SIG-M5 (cell line): ENCODE measurements at regions not wholly inside any gene's neighbourhood (a gene's known extent, or its start where the extent isn't known, plus 50 kb on each side); places are given as distances from the start of the nearest gene placed in this dataset.
"Not testable (repeated sequence)": the region's sequence is repeated elsewhere in the genome, so short reads cannot be mapped to it uniquely, and the experiment has no call there.

Experiments
- DNase-seq: peaks from one replicate; lab custom pipeline; 2025; lab: John Stamatoyannopoulos, UW

GRCh38 chr15:47887241-47887800, 170.0 kb downstream of the SEMA6D start:
- DNase-seq, result no peak

DNA sequence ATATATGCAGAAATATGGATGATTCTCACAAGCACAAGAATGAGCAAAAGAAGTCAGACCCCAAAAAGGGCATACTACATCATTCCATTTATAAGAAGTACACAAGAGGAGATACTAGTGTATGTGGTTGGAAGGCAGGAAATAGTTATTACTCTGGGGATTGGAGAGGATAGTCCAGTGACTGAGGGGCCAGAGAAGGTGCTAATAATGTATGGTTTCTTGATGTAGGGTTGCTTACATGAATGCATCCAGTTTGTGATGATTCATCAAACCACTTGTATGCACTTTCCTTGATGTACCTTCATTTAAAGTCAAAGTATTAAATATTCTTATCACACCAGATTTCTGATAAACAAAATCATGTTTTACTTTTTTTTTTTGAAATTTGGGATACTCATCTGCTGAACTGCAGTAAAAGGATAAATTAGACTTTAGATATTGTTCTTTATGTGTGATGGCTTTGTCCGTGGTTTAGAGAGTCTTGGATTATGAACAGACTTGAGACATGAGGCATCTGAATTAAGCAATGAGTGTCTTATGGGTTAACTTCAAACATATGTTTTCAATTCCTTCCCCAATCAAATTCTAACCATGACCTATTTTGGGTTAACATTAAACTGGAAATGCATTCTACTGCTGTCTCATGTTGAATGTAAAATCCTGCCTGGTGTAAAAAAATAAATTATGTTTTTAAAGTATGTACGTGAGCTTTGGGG, 171.2 kb downstream of the SEMA6D start:
- DNase-seq, result no peak

DNA sequence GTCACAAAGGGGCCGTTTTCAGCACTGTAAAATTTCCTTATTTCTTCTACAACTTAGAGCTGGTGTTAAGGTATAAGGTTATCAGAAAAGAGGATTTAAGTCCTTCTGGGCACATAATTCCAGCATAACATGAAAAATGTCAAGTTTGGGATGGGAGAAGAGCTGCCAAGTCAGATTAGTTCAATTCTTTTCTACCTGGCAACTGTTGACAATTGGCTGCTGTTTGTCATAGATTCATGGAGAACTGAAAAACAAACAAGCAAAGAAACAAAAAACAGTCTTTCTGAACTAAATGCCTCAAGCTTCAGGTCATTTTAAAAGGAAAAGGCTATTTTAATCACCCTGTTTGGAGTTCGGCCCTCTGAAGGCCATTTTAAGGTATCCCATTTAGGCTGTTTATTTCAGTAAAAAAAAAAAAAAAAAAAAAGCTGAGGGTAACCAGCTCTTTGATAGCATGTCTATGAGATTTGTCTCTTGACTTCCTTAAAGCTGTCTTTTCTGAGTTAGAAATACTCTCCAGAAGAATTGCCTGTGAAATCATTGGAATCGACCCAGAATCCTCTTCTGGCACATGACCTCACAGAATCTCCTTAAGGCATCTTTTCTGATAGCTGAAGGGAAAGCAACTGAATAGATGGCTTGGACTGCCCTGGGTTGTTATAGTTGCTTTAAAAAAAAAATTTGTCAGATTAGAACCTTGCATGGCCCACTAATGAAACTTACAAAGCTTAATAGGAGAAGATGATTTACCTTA, 173.3 kb downstream of the SEMA6D start:
- DNase-seq, result no peak

DNA sequence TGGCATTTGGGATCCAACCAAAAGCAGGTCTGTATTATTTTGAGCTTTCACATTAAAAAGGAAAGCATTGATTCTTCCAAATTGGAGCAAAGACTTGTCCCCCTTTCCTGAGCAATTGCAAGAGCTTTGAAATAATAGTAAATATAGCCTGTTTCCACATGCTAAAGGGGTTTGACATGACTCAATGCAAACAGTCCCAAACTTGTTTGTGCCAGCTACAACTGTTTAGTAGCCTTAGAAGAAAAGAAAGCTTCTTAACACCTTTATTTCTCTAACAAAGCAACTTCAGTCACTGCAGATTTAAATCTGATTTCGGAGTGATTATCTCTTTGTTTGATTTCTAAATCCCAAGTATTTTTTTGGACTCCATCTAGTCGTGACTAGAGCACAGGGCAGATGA, 180.2 kb downstream of the SEMA6D start:
- no peak for DNase-seq

DNA sequence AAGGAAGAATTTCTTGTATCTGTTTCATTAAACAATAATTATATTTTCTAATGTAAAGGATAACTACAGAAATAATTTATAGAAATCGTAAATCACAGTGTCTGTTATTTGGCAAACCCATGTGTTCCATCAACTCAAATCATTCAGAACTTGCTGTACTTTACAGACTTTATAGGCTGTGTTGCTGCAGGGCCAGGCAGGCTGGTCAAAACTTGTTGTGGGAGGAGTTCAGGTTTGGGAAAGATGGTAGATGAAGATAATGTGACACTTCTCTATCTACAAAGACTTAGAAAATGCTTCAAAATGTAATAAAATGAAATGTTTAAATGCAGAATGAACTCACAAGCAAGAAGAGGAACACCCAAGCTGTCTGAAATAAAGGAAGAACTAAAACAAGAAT, 183.4 kb downstream of the SEMA6D start:
- no peak for DNase-seq

- DNase-seq, result no peak
Observed at GRCh38 chr15:47903368-47903767, 186.1 kb downstream of the SEMA6D start.

GRCh38 chr15:47908486-47908885, 191.2 kb downstream of the SEMA6D start:
- DNase-seq, result no peak

DNA sequence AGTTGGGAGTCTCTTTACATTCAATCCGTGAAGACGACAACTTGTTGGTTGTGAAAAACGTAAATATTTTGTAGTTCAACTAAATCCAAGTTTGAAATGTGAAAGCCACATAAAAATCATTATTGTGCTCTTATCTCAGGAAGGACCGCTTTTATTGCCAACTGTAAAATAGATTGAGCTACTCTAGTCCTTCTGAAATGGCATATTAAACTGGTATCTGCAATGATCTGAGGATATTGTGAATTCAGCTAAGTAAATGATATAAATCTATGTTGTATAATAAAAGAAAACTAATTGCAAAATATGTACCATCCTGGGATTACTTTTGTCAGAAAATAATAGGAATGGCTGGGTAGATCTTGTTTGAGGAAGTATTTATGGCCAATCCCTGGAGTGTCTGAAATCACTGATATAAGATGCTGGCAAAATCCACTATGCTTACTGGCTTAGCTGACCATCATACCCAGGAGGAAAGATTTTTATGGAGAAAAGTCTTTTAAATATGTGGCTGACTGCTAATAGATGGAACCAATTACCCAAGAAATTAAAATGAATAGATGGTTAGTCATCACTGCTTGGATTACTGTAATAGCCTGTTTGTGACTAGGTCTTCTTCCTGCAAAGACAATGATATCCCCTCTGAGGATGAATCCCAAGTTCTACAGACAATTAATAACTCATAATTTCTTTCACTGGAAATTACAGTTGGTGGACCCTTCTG, 191.8 kb downstream of the SEMA6D start:
- no peak for DNase-seq

DNA sequence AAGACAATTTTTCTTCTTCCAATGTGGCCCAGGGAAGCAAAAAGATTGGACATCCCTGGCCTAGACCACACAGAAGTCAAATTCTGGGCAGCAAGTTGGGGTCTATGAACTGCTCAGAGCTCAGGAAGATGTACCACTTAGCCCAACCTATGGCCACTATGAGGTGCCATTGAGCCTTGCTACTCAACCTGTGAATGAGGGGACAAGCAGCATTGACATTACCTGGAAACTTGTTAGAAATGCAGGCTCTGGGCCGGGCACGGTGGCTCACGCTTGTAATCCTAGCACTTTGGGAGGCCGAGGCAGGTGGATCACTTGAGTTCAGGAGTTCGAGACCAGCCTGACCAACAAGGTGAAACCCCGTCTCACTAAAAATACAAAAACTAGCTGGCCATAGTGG, 195.6 kb downstream of the SEMA6D start:
- not testable (repeated sequence) for DNase-seq

GRCh38 chr15:47917881-47918280, 200.6 kb downstream of the SEMA6D start:
- no peak for DNase-seq

DNA sequence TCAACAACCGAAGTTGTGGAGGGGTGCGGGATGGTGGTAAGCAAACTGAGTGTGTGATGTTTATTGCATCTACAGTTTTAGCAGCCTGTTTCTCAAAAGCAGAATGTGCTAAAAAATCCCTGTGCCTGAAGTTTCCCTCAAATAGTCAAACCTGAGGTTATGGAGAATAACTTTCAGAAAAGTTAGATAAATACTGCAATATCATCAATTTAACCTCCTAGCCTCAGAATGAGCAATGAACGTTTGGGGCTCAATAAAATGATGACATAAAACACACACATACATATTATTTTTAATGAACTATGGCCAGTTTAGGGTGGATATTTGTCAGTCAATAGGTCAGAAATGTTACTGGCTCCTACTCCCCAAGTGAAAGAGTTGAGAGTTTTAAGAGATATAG, 201.6 kb downstream of the SEMA6D start:
- DNase-seq, result no peak

- DNase-seq, result no peak
Observed at GRCh38 chr15:47924381-47924780, 196.4 kb upstream of the SLC24A5 start.

DNA sequence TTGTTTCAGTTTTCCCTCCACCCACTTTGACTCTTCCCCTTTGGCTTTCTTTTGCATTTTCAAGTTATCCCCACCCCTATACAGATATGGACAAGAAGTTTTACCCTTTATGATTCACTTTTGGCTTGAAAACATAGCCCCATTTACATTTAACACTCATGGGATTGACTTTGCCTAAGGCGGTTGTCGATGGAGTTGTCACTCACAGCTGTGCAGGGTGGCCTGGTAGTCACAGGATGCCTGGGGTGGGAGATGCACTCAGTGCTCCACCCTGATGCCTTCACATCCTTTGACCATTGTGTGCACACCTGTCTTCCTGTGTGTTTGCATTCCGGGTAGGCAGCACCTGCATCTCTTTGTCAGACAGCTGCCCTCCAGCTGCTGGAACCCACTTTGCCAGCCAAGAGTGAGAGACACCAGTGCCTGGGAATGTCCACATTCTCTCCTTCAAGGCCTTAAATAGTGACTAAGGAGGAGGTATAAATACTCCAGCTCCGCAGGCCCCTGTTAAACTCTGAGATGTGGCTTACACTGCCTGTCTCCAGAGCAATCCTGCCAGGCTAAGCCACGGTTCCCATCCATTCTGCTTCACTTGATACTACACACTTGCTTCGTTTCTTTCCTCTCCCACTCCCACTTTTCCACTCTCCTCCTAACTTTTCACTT, 191.5 kb upstream of the SLC24A5 start:
- no peak for DNase-seq

DNA sequence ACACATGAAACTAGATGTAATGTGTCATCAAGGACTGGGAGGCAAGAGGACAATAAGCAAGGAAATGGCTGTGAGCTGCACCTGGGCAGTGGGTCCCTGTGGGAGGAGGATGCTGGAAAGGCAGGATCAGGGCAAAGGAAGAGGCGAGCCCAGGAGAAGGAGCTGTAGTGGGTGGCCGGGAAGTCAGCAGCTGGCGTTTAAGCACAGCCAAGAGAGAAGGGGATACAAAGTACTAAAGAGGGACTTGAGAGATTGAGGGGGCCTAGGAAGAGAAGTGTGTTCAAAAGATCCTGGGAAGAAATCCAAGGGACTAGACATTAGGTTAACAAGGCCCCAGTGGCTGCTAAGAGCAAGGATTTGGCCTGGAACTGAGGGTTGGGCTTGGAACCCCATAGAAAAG, 188.5 kb upstream of the SLC24A5 start:
- no peak for DNase-seq

DNA sequence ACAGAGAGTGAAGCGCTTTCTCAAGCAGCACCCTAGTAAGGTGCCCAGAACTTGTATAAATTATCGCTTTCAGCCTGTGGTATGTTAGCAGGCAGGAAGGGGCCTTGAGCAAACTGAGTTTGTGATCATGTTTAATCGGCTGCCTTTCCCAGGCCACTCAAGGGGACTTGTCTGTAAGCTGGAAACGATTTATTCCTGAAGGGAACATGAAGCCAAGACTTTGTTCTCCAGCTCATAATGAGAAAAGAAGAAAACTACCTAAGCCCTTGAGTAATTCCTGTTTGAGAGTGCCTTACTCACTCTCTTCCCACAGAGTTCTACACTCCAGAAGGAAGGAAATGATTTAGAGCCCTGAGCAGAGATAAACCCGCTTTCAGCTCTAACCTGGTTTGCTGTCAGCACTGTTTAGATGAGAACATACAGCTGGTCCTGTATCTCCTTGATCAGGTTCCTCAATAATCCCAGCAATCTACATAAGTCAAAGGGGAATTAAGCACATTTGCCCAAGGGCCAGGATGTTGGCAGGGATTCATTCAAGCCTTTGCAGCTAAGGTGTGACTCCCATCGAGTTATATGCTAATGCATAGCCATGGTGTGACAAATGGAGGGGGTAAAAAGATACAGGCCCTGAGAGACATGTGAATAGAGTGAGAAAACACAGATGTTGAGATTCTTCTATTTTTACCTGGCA, 187.7 kb upstream of the SLC24A5 start:
- DNase-seq, result no peak

DNA sequence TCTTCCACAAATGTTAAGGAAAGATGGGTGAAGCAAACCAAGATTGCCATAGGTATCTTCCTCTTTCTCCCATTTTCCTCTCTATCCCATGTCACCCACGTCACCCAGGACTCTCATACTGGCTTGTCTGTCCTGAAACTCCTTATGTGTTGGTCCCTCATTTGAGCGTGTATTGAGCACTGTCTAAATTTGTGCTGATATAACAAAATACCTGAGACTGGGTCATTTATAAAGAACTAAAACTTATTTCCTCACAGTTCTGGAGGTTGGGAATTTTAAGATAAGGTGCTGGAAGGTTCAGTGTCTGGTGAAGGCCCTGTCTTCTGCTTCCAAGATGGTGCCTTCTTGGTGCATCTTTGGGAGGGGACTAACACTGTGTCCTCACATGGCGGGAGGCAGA, 186.9 kb upstream of the SLC24A5 start:
- no peak for DNase-seq

- no peak for DNase-seq
Observed at GRCh38 chr15:47934342-47934741, 186.4 kb upstream of the SLC24A5 start.

DNA sequence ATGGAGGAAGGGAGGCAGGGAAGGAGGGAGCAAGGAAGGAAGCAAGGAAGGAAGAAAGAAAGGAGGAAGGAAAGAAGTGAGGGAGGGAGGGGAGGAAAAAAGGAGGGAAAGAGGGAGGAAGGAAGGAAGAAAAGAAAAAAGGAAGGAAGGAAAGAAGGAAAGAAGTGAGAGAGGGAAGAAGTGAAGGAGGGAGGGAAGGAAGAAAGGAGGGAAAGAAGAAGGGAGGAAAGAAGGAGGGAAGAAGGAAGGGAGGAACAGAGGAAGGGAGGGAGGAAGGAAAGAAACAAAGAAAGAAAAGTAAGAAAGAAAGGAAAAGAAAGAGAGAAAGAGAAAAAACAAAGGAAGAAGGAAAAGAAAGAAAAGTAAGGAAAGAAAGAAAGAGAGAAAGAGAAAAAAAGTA, 183.0 kb upstream of the SLC24A5 start:
- DNase-seq, result no peak

- no peak for DNase-seq
Observed at GRCh38 chr15:47944637-47945288, 176.0 kb upstream of the SLC24A5 start.

DNA sequence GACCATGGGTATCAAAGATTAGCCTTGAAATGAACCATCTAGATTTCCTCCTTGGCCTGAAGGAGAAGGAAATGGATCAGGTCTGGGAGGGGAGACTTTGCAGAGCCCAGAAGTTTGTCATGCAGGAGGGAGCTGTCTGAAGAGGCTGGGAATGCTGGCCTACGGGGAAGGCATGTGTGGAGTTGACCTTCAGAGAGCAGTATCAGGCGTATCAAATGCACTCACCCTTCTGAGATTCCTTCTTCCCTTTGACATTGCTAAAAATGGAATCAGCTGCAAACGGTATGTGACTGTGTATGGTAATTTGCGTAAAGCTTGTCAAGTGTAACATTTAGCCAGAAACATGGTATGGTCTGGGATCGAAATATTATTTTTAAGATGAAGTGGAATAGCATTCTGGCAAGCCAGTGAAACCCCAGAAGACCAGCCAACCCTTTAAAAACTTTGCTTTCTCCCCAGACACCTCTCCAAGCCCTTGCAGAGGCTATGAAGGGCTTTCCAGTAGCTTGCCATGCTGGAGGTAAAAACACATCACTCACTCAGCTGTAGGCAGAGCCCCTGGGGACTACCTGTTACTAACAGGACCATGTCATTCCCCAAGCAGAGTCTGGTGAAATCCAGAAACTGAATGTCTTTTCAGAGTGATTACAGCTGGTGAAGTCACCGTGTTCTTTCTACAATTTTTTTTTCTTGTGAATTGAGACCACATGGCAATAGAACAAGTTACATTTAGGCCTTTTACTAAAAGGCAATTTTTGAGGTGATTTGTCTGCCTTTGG, 174.7 kb upstream of the SLC24A5 start:
- DNase-seq, result no peak
